ENCODE measurements at regions not wholly inside any gene's neighbourhood (a gene's known extent, or its start where the extent isn't known, plus 50 kb on each side); places are given as distances from the start of the nearest gene placed in this dataset.
"Not testable (repeated sequence)": the region's sequence is repeated elsewhere in the genome, so short reads cannot be mapped to it uniquely, and the experiment has no call there.

DNA sequence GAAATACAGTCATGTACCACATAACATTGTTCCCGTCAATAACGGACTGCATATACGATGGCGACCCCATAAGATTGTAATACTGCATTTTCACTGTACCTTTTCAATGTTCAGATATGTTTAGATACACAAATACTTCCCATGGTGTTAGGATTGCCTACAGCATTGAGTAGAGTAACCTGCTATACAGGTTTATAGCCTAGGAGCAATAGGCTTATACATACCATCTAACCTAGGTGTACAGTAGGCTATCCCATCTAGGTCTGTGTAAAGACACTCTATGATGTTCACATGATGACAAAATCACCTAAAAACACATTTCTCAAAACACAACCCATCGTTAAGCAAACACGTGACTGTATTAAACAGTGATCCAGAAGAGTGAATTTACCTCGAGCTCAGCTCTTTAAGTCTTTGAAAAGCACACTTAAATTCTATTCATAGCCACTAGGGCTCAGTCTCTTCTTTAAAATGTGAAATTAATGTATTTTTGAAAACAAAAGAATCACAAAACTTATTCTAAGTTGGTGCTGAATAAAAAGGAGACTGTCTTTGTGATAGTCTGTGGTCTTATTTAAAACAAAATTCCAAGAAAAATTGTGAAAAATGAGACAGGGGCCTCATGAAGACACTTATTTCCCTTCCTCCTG lies 239.1 kb upstream of the ARID2 start:
- DNase-seq (ENCODE audit: low spot score) = no peak

DNA sequence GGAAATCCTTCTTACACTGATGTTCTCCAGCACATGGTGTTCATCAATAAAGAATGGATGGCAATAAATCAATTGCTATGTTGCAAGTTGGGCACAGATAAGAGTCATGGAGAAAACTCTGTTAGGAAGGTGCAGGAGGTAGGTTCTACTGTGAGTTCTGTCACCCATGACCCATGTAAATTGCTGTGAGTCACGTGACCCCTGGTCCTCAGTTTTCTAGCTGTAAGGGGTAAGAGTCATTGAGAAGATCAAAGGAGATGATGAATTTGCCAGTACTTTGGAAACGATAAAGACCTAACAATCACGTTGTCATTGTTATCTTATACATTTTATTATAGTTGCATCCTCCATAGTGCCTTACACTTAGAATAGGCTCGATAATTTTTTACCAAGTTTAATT lies 235.2 kb upstream of the ARID2 start:
- DNase-seq (ENCODE audit: low spot score) = no peak

DNA sequence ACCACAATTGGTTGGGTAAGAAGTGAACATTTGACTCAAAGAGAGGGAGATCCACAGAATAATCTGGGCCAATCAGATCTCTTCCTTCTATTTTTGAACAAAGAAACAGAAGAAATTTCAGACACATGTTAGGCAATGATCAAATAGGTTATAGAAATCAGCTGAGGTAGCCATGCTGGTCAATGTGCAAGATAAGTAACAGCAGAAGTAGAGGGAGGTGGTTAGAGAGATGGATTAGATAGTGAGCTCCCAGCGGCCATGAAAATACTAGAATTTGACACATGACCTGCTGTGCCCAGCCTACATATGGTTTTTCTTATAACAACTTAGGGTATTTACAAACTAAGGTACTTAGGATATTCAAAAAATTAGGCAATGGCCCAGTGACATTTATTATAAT lies 230.9 kb upstream of the ARID2 start:
- no peak for DNase-seq (ENCODE audit: low spot score)

DNA sequence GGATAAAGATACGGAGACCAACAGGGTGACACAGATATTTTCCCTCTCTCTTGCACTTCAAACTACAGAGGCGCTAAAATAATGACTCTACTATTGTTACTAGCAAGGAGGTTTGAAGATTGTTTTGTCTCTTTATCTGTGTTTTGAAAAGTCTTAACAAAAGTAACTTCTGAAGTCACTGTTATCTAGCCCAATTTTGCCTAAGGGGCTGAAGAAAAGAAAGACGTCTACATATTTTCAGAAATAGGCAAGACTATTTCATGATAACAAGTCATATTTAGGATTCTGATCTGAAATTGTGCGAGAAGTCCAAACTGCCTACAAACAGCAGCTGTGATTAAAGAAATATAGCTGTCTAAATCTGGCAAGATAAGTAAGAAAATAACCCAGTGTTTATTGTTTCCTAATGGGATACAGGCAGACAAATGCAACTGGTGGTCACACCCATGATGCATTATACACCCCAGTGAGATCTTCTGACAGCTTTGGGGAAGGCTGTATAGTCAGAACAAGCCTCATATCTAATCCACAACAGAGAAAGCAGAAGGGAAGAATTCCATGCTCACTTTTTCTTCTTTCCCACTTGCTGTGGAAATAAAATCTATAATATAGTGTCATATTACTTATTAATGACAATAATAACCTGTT lies 226.9 kb upstream of the ARID2 start:
- DNase-seq (ENCODE audit: low spot score) = no peak

DNA sequence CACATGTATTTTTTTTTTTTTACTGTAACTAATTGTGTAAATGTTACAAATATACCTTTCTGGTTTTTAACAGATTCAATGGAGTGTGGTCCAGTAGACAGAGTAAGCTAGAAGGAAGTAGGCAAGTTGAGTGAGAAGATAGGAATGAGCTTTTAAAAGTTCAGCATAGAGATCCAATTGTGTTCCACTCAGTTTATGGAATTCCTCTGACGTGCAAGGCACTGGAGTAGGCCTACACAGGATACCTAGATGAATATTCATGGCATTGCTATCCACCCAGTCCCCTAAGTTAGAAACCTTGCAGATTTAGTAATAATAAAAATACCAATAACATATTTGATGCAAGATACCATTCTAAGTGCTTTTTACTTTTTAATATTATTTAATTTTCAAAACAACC lies 225.6 kb upstream of the ARID2 start:
- no peak for DNase-seq (ENCODE audit: low spot score)

DNA sequence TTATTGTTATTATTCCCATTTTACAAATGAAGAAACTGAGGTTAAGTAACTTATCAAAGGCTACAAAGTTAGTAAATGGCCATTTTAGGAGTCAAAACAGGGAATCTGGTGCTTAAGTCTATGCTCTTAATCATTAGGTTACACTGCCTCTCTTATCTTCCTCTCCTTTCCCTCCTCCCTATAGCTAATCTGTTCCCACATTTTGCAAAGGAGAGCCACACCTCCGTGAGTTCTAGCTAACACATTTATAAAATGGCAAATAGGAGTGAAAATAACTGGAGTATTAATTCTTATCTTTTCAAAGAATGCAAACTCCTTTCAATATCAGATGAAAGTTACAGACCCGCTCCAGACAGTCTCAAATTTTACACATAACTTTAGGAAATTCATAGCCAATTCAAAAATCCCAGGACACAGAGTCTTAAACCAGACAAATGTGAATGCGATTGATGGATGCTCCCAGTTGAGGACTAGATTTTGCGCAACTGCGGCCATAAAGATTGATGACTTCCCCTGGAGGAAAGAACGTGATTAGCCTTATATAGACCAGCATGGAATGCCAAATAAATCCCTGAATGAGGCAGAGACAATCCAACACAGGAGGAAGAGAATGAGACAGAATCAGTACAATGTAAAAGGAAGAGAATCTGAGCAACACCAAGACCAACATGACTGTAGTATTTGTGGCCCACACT lies 225.0 kb upstream of the ARID2 start:
- DNase-seq (ENCODE audit: low spot score) = no peak

DNA sequence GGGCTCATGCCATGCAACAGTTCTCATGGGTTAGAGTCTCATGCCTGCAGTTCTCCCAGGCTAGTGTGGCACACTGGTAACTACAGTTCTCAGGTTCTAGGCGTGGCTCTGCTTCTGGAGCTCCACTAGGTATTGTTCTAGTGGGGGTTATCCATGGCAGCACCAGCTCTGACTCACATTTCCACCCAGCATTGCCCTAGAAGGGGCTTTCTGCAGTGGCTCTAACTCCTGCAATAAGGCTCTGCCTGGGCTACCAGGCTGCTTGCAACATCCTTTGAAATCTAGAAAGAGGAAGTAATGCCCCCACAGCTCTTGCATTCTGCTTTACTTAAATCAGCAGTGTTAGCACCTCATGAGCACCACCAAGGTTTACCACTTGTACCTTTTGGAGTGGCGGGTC lies 220.3 kb upstream of the ARID2 start:
- DNase-seq (ENCODE audit: low spot score) = no peak

DNA sequence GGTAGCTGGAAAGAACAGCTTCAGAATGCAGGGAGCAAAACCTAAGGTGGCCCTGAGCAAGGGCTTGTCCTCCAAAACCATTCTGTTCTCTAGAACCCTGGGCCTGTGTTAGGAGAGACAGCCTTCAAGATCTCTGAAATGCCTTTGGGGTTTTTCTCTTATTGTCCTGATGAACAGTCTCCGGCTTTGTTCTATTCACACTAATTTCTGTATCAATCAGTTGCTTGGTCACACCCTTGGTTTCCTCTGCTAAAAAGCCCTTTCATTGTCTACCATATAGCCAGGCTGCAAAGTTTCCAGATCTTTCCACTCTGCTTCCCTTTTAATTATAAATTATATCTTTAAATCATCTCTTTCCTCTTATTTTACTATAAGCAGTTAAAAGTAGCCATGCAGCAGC lies 219.9 kb upstream of the ARID2 start:
- DNase-seq (ENCODE audit: low spot score) = no peak

DNA sequence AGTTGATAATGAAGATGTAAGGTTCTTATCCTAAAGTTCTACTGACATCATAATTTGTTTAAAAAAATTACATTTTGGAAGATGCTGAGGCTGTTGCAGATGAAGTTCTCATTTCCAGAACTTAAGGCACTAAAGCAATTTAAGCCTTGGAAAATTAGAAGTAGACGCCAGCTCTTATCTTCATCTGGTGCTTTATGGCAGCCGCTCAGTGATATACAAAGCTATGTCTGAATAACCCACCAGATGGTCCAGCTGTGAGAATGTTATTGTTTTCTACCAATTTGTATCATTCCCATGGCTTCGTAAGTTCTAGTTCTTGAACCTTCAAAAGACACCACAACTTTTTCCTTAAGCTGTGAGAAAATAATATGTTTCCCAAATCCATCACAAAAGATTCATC lies 212.1 kb upstream of the ARID2 start:
- no peak for DNase-seq (ENCODE audit: low spot score)

DNA sequence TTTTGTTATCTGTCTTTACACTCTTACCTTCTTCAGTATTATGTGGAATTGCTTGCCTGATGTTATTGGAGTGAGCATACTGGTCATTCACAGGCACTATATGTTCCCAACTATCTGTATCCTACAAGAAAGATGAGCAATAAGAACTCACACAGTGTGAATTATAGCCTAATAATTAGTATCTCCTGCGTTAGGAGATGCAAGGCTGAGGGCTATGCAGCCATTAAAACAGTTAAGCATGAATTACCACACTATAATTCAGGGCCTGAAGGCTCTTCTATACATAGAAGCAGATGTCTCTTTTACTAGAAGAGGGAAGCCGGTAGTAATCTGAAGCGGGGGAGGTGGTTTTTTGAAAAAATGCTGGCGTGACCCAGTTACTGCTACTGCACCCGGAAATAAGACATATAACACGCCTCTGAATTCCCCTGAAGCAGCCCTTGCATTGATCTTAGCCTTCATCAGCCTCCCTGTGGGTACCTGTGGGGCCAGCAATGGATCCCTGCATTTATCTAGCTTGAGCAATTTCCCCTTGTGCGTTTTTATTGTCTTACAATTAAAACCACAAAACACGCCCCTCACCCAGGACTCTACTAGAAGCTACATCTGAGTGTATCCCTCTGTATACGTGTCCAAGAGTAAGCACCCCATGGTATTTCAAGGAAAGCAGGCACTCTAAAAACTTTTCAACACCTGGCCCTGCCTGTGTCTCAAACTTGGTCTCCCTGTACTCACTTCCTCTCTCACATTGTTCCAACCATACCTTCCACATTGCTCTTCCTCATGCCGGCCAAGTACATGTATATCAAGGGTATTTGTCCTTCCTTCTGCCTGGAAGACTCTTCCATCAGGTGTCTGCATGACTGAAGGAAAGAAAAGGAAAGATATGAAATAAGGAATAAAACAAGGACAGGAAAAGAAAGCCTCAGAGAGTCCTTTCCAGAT lies 210.9 kb upstream of the ARID2 start:
- no peak for DNase-seq (ENCODE audit: low spot score)

DNA sequence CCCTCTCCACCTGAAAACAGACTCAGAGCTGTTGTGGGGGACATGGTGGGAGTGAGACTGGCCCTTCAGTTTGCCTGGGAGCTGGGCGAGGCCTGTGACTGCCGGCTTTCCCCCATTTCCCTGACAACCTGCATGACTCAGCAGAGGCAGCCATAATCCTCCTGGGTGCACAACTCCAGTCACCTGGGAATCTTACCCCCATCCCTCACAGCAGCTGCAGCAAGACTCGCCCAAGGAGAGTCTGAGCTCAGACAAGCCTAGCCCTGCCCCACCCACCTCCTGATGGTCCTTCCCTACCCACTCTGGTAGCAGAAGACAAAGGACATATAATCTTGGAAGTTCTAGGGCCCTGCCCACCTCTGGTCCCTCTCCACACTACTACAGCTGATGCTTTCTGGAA lies 207.3 kb upstream of the ARID2 start:
- no peak for DNase-seq (ENCODE audit: low spot score)

DNA sequence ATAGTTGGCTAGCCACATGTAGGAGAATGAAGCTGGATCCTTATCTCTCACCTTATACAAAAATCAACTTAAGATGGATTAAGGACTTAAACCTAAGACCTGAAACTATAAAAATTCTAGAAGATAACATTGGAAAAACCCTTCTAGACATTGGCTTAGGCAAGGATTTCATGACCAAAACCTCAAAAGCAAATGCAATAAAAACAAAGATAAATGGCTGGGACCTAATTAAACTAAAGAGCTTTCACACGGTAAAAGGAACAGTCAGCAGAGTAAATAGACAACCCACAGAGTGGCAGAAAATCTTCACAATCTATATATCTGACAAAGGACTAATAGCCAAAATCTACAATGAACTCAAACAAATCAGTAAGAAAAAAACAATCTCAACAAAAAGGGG lies 202.7 kb upstream of the ARID2 start:
- not testable (repeated sequence) for DNase-seq (ENCODE audit: low spot score)

DNA sequence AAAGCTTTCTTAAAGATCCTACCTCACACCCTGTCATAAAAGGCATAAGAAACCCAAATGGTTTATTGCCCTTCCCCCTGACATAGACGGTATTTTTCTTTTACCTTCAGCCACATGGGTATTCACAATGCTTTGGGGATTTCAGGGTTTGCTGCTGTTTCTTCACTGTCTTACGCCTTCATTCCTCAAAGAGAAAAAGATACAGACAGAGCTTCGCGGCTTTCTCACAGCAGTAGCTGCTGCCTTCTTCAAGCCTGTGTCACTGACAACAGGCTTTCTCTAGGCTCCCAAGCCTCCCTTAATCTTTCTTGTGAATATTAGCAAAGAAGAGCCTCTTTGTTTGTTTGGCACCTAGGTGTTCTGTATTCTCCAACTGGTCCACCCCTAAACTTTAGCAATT lies 197.4 kb upstream of the ARID2 start:
- DNase-seq (ENCODE audit: low spot score) = no peak

DNA sequence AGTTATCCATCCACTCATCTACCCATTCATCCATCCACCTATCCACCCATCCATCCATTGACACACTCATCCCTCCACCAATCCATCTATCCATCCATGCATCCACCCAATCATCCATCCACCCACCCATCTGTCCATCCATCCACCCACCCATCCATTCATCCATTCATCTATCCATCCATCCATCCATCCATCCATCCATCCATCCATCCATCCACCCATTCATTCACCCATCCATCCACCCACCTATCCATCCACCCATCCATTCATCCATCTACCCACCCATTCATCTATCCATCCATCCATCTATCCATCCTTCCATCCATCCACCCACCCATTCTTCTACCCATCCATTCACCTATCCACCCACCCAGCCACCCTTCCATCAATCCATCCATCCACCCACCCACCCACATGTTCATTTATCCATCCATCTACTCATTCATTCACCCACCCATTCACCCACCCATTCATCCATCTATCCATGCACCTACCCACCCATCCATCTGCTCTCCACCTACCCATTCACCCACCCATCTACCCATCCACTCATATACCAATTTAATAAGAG lies 193.8 kb upstream of the ARID2 start:
- DNase-seq (ENCODE audit: low spot score) = no peak

DNA sequence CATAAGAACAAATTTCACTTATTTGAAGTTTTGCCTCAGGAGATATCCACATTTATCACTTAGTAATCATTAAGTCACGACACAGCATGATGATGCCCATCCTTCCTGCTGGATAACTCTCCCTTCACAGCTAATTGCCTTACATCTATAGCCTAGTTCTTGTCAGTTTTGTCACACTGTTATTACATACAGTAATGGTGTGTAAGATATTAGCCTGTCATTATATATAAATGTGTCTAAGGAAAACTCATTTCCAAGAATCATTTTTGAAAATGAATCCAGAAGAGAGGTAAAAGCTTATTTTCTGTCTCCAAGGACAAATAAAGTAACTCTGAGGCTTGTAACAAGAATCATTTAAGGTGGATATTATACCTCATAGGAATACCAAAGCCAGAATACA lies 193.2 kb upstream of the ARID2 start:
- DNase-seq (ENCODE audit: low spot score) = no peak

DNA sequence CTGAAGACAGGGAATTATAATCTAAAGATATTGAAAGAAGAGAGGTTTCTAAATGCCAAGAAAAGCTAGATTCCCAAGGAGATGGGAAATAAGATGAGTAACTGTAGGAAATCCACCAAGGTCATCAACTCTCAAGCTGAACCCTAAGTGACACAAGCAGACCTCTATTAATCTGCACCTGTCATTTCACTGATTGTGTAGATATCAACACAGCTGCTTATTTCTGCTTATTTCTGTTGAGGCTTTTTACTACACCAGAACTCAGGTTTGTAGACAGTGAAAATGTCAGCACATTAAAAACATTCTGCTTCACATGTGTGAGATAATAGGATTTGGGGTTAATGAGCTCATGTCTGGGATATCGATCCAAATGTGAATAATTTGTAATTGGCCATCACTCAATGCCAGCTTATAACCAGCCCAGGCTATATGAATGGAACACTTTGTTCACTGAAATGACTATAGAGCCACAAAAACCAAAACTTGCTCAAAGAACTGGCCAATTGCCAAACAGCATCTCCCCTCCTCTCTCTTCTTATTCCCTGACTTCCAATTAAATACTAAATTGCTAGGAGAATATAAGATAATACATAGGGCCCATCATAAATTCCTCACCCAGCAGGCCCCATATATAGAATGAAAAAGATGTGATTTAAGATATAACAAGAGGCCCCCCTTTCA lies 188.7 kb upstream of the ARID2 start:
- no peak for DNase-seq (ENCODE audit: low spot score)

DNA sequence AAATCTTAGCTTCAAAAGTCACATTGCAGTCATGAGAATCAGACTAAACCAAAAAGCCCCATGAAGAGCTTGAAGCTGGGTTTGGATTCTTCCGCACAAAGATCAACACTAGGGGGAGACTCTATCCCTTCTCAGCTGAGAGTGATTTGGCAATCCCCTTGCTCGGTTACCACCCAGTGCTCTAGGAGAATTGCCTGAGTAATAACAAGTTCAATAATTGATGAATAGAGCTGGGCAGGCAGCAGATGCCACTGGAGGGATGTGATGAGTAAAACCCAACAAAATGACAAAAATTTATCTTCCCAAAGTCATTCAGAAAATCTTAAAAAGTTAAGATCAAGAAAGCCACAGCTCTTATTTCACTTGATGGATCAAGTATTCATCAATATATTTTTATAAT lies 185.6 kb upstream of the ARID2 start:
- no peak for DNase-seq (ENCODE audit: low spot score)

DNA sequence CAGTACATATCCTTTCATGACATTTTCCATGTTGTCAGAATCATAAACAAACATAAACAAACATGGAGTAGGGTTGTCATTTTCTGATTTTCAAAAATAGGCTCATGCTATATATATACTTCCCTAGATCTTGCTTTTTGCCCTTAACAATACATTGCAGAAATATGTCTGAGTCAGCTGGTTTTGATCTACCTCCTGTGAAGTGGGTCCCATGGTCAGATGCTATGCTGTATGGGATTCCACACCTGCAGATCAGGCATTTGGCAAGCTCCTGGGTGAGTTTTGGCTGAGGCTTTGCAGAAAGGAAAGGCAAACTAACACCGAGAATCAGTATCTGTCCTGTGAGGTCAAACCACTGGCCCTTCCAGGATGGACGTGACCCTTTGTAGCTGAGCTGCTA lies 183.0 kb upstream of the ARID2 start:
- DNase-seq (ENCODE audit: low spot score) = no peak

DNA sequence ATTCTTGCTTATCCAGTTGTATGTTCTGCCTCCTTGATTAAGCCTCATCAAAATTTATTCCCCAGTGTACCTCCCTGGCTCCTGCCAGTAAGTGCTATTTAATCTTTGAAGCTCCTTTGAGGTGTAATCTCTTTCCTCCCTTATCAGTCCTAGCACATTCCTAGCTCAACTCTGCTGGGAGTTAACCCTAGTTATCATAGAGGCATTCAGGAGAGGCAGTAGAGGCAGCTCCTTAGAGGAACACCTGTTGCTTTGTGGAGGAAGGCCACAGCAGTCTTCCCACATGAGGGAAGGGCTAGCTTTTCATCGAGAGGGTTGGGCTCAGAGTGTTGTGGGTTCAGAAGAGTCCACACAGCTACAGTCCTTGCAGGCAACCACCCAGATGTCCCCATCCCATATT lies 182.4 kb upstream of the ARID2 start:
- no peak for DNase-seq (ENCODE audit: low spot score)

DNA sequence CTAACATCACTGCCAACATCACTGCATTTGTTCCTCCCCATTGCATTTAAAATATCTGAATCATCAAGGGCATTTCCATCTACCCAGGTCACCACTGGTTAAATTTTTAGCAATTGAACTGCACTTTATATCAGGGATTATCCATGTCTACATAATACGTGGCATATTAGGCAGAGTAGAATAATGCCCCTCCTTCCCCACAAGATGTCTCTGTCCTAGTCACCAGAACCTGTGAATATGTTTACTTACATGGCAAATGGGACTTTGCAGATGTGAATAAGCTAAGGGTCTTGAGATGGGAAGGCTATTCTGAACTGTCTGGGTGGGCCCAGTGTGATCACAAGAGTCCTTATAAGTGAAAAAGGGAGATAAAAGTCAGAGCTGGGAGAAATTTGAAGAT lies 181.7 kb upstream of the ARID2 start:
- no peak for DNase-seq (ENCODE audit: low spot score)

DNA sequence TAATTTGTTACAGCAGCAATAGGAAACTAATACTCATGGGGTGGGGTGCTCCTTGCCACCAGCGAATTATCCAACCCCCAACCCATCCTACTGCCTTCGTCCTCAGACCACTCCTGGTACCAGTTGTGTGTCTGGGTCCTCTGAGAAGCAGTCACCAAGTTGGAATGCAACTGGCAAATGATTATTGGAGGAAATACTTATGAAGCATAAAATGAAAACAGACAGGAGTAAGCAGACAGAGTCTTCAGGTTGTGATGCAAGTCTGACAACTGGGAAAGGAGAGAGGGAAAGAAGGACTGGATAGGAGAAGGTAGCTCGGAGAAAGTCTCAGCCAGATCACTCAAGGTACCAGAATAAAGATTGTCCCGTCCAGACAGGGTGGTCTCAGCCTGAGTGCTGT lies 181.1 kb upstream of the ARID2 start:
- DNase-seq (ENCODE audit: low spot score) = no peak
